ENCODE measurements at regions not wholly inside any gene's neighbourhood (a gene's known extent, or its start where the extent isn't known, plus 50 kb on each side); places are given as distances from the start of the nearest gene placed in this dataset.

GRCh38 chr12:3437986-3438385 is 53.0 kb upstream of the PRMT8 start:
- BruUV-seq (replicated peaks), result no TSS peak

More at GRCh38 chr12:3437986-3438385, 53.0 kb upstream of the PRMT8 start:
- Histone ChIP-seq H3K9me3 (ENCODE audit: control insufficient read depth, insufficient read depth, low read length) (no peaks in the 10 kb centered on the region), H3K79me1 (ENCODE audit: low read depth in 1 of 2, low read length in 2 of 2) (no peaks in the 10 kb centered on the region), H3K23ac (ENCODE audit: low read depth, low read length) (no peak overlapping the region), H2AK5ac (ENCODE audit: low read depth, low read length) (no peak overlapping the region), H4K8ac (ENCODE audit: low read depth in 2 of 2, low read length in 2 of 2) (no peak overlapping the region), H2AK9ac (replicated peaks; ENCODE audit: low read depth, low read length, poor library complexity) (peak overlapping the region; percentile 0), H3K9me1 (ENCODE audit: insufficient read depth, low read length) (no peaks in the 10 kb centered on the region), H3K4me2 (ENCODE audit: low read depth, low read length) (no peak overlapping the region), H2AFZ (replicated peaks; ENCODE audit: low read length, poor library complexity) (no peak overlapping the region), H3K18ac (ENCODE audit: low read depth, low read length) (no peak overlapping the region), H2BK15ac (ENCODE audit: low read depth, low read length) (no peak overlapping the region), H3K9ac (ENCODE audit: low read depth, low read length) (no peak overlapping the region), H3K27ac (ENCODE audit: insufficient read depth, low read length) (no peak overlapping the region), H3K14ac (replicated peaks; ENCODE audit: low read depth, low read length) (no peak overlapping the region), H3K56ac (ENCODE audit: extremely low read depth, insufficient read depth, low read length) (no peak overlapping the region), H4K91ac (ENCODE audit: insufficient read depth, low read depth, low read length) (no peak overlapping the region), H3K4me3 (ENCODE audit: insufficient read depth, low read depth, low read length) (no peak overlapping the region), H3K27me3 (ENCODE audit: control insufficient read depth, insufficient read depth, low read length) (no peaks in the 10 kb centered on the region; the same call in 1 of the 2 replicates), H3K36me3 (ENCODE audit: control insufficient read depth, insufficient read depth, low read length) (no peaks in the 10 kb centered on the region), H4K5ac (ENCODE audit: low read depth, low read length) (no peak overlapping the region), H3K4me1 (ENCODE audit: control insufficient read depth, insufficient read depth, low read length) (no peaks in the 10 kb centered on the region), H3K4ac (ENCODE audit: low read depth, low read length) (no peak overlapping the region), H2BK20ac (ENCODE audit: low read depth, low read length) (no peak overlapping the region), H2BK120ac (ENCODE audit: low read depth, low read length) (no peak overlapping the region), H4K20me1 (ENCODE audit: insufficient read depth, low read length) (no peaks in the 10 kb centered on the region), H2BK5ac (ENCODE audit: low read depth, low read length, poor library complexity, severe bottlenecking) (no peak overlapping the region)
- TF ChIP-seq MAZ (IDR thresholded peaks at IDR 0.05; ENCODE audit: borderline replicate concordance, low read depth, low read length), result no peak
- no peak for TF ChIP-seq POLR2A (IDR thresholded peaks at IDR 0.05; ENCODE audit: low read depth, low read length)
- no peak for TF ChIP-seq SMC3 (IDR thresholded peaks at IDR 0.05; ENCODE audit: low read depth, low read length)
- TF ChIP-seq RCOR1 (IDR thresholded peaks at IDR 0.05; ENCODE audit: insufficient replicate concordance, low read length), result no peak
- no peak for TF ChIP-seq NFE2L2 (IDR thresholded peaks at IDR 0.05; ENCODE audit: low read depth, low read length)
- no peak for TF ChIP-seq CEBPB (IDR thresholded peaks at IDR 0.05; ENCODE audit: low read depth, low read length)
- no peak for TF ChIP-seq BHLHE40 (IDR thresholded peaks at IDR 0.05; ENCODE audit: low read depth, low read length)
- no peak for TF ChIP-seq CTCF (conservative IDR thresholded peaks at IDR 0.05; ENCODE audit: low read depth, low read length)
- no peak for TF ChIP-seq MAFK (IDR thresholded peaks at IDR 0.05; ENCODE audit: low read depth, low read length)
- ATAC-seq (ENCODE audit: low read depth) (no peak), DNase-seq (no peak)
- intact Hi-C loops (cut with micrococcal nuclease), result no loop called here
- POLR2A ChIA-PET (ENCODE audit: unreplicated experiment), result no interaction called here
- dilution Hi-C loops (cut with HindIII; ENCODE audit: low sequenced_read_pairs, unreplicated experiment), result no loop called here
- WGBS, 2 experiments (ENCODE audit: extremely low coverage in 2 of 2, insufficient read length in 1 of 2), result 88% methylated on average over 5 of the region's 9 CpGs; no CpG with 5 or more reads in 1 of the 2 experiments
- in situ Hi-C loops (cut with MboI; ENCODE audit: low sequenced_read_pairs), result no loop called here
- CTCF ChIA-PET, result no interaction called here

All from IMR-90 (cell line).